ENCODE measurements at regions not wholly inside any gene's neighbourhood (a gene's known extent, or its start where the extent isn't known, plus 50 kb on each side); places are given as distances from the start of the nearest gene placed in this dataset.
"Not testable (repeated sequence)": the region's sequence is repeated elsewhere in the genome, so short reads cannot be mapped to it uniquely, and the experiment has no call there.

DNA sequence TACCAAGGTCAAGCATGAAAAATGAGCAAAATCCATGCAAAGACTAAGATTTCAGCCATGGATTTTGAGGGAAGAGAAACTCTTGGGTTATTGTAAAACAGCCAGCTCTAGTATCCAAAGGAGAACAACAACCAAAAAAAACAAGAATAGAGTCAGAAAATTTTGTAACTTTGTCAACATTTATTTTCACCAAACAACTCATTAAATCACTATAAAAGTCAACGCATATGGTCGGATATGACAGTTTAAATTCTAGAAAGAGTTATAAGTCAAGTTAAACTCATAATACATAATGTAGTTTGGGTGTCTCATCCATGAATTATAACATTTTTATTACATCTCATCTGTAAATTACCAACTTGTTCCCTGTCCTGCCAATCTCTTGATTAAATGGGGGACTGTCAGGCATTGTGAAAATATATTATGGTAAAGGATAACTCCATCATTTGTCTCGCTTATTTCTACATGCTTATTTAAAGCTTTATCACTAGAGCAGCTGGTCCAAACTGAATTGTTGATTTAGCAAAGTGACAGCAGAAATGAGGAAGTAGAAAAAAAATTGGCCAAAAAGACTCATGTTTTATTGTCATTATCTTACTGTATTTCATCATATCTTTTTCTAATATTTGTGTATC lies 224.8 kb upstream of the NOCT start:
- DNase-seq, result no peak

DNA sequence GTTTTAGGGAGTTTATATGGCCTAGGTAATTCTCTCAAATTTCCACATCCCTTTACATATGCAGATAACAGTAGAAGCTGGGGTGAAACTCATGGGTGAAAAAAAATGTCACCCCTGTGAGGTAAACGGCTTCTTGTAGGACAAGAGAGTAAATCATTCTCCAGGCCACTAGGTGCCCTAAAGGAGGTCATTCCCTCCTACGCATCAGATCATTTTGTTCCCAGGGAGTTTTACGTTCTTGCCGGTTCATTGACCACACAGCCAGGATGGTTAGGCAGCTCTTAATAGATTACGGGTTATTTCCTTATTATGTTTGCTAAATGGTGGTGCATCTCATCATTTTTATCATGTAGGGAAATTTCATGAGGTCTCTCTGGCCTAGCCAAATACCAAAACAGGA lies 225.8 kb upstream of the NOCT start:
- no peak for DNase-seq

DNA sequence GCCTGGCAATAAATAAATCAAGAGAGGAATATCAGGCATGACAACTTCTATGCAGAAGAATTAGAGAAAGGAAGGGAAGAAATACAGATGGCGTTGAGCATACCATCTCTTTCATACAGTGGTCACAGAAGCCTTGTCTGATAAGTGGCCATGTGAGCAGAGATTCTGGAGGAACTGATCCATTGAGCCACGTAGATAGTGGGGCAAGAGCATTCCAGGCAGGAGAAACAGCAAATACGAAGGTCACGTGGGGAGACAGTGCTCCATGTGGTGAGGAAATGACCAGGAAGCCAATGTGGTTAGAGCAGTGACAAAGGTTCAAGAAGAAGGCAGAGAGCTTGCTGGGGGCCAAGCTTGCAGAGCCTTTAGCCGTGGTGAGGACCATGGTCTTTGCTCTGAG lies 226.7 kb upstream of the NOCT start:
- no peak for DNase-seq

DNA sequence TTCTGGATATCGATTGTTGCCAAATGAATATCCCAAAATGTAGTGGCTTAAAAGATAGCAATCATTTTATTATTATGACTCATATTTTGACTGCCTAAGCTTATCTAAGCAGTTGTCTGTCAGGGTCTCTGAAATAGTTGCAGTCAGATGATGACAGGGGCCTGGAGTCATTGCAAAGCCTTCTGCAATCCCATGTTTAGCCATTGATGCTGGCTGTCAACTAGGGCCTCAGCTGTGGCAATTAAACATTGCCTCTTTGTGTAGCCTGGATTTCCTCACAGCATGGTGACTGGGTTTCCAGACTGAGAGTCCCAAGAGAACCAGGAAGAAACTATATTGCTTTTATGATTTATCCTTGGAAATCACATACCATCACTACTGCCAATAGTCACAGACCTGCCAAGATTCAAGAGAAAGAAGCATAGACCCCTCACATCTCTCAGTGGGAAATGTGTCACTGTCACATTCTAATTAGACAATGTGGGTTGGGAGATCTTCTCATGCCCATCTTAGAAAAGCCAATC lies 227.3 kb upstream of the NOCT start:
- no peak for DNase-seq

DNA sequence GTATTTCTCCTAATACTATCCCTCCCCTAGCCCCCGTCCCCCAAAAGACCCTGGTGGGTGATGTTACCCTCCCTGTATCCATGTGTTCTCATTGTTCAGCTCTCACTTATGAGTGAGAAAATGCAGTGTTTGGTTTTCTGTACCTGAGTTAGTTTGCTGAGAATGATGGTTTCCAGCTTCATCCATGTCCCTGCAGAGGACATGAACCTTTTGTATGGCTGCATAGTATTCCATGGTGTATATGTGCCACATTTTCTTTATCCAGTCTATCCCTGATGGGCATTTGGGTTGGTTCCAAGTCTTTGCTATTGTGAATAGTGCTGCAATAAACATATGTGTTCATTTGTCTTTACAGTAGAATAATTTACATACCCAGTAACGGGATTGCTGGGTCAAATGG lies 235.8 kb upstream of the NOCT start:
- DNase-seq, result not testable (repeated sequence)

DNA sequence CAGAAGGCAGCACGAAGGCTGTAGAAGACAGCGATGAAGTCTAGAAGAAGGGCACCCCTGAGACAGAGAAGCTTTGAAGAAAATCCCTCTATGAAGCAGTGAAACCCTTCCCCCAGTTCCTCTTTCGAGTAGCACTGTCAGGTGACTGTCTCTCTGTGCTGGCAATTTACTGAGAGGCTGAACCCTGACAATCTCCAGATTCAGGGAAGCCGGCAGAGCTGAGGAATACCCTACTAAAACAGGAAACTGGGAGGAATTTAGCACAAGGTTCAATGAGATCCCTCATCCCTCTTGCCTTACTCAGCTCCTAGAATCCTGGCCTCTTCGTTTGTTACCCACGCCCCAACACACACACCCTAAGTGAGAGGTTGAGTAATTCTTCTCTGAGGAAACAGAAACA lies 239.7 kb upstream of the NOCT start:
- no peak for DNase-seq

DNA sequence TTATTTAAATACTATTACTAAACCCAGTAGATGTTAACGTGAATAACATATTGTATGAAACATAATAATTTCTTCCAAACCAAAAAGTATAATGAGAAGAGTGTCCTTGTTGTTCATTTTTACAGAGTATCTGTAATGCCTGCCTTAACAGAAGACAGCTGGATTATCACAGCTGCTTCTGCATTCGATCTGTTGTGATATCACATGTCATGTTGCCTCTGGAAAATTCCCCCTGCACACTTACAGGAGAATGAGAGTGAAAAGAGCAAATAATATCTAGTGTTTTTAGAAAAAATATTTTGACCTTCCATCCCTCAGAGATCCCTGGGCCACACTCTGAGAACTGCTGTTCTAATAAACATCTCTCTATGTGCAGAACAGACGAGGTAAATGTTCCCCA lies 240.1 kb upstream of the NOCT start:
- DNase-seq, result no peak

DNA sequence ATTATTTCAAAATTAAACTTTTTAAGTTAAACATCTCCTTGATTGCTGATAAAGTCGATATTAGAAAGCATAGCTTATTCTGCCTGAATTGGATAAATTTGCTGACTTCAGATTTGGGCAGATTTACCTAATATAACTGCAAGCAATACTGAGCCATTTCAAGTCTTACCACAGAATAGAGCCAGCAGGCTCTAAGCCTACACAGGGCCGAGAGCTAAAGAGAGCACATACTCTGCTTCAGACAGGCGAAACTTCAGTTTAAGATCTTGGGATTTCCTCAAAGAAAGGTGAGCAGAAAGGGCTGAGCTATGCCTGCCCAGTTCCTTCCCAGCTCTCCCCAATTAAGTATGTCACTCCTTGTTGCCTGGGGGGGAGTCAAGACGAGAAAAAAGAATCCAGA lies 240.6 kb upstream of the NOCT start:
- DNase-seq, result no peak

DNA sequence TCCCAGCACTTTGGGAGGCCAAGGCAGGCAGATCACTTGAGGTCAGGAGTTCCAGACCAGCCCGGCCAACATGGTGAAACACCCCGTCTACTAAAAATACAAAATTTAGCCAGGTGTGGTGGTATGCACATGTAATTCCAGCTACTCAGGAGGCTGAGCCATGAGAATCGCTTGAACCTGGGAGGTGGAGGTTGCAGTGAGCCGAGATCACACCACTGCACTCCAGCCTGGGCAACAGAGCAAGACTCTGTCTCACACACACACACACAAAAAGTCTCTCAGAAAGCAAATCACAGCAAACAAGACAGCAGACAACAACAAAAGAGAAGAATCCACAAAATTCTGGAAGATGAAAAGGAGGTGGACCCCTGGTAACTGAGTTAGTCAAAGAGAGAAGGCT lies 241.5 kb upstream of the NOCT start:
- not testable (repeated sequence) for DNase-seq

DNA sequence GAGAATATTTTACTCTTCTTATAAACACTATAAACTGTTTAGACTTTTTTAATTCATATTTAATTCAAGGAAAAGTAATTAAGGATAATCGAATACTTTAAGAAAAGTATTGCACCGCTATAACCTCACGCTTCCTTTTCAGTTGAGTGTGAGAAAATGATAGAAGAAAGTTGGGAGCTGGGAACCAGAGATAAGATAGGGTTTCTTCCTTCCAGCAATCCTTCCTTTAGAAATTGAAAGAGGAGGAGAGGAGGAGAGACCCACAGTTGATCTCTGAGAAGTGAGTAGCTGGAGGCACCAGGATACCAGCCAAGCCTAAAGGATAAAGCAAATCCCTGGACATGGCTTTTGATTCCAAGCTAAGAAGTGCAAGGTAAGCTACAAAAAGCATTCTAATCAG lies 242.3 kb upstream of the NOCT start:
- no peak for DNase-seq

DNA sequence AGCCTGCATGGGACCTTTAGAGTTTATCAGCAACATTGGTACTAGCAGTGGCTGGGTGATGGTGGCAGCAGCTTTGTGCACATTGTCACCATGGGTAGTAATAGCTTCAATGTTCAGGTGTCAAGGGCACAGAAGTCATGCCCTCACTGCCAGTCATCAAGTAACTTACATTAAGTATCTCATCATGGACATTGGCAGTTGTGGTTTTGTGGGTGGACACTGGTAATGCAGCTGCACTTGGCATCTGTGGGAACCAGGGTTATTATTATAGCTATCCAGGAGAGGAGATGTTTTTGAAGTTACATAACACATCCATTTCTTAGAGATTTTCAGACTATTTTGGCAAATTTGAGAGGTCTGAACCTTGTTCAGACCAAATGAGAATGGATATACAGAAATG lies 243.2 kb upstream of the NOCT start:
- DNase-seq, result no peak

DNA sequence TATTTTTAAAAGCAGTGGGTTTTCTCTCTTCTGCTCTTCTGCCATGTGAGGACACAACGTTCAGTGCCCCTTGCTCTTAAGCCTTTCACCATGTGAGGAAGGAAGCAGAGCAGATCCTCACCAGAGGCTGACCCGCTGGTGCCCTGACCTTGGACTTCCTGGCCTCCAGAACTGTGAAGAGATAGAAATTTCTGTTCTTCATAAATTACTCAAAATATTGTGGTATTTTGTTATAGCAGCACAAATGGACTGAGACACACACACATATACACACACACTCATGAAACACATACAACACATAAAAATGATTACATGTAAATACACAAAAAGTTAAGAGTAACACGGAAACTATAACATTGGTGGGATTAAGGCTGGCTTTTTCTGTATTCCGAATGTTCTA lies 244.8 kb upstream of the NOCT start:
- no peak for DNase-seq

DNA sequence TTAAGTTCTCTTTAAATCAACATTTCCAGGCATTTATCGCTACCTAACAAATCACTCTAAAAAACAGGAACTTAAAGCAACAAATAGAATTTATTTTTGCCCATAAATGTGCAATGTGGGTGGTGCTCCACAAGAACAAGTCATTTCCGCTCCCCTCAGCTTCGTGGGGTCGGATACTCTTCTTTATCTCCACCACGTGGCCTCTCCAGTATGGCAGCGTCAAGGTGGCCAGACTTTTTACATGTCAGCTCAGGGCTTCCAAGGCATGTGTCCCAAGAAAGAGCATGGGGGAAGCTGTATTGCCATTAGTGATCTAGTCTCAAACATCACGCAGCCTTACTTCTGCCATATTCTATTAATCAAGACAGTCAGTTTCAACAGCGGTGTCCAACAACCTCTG lies 249.2 kb upstream of the NOCT start:
- DNase-seq, result no peak

DNA sequence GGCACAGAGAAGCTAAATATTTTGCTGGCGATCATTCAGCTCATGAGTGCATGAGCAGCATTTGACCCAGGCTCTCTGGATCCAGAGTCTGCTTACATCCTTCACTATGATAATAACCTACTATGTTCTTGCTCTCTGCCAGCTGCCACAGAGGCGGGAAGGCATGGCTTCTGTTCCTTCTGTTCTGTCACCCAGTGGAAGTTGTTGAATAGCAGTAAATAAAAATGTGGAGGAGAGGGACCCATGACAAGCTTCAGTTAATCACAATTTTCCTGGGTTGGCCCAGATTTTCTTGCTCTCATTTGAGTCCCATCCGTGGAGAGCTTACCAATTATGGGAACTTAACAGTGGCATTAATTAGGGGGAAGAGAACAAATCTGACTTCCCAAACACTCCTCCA lies 250.1 kb upstream of the NOCT start:
- DNase-seq, result no peak

DNA sequence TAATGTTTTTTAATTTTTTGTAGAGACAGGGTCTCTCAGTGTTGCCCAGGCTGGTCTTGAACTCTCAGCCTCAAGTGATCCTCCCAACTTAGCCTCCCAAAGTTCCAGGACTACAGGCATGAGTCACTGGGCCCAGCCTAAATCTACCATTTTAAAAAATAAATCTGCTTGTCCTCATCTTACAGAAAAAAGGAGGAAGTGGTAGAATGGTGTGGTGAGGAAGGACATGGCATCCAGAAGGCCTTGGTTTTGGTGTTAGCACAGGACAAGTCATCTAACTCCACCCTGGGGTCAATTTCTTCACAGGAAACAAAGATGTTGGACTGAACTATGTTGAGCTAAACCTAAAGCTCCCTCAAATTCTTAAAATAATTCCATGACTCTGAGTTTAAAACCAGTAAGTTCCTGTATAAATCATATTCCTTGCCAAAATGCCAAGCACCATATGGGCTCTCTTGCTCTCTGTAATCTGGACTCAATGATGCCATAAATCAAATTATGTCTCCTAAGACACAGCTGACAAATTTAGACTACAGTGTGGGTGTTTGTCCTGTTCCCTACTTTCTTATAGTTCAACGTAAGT lies 253.9 kb upstream of the NOCT start:
- DNase-seq, result no peak

DNA sequence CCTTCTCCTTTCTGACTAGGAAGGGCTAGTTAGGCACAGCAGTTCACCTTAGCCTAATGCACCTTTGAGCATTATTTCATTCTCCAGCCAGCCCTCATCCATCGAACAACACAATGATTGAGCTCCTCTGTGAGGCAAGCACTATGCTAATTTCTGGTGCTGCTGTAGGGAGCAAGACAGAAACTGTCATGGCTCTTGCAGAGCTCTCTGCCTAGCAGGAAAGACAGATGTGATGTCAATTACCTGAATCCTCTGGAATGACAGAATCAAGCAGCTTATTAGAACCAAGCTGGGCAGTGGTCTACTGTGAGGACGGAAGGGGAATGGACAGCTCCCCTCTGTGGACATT lies 256.1 kb upstream of the NOCT start:
- no peak for DNase-seq

DNA sequence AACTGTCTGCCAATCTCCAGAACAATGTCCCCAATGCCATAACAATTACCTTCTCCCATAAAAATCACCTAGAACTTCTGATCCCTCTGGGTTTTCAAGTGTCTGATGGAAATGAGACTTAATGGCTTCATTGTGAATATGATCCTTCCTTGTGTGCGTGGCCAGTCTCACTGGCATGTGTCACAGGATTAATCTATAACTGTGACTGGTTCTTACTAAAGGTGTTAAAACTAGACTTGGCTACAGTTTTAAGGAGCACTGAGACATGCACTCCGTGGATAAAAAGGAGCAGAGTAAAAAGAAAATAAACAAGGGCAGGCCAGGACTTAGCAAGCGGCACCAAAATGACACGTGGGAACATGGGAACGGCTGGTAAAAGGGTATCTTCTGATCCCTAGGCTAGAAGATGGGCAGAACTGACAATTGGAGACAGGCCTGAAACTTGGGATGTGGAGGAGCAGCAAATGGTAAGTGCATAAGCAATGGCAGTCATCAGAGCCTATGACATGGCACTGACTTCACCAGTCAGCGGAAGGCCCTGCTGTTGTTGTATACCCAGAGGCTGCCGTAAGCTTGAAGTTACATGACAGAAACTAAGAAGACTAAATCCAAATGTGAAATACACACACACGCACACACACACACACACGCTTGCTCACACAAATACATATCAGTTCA lies 256.6 kb upstream of the NOCT start:
- no peak for DNase-seq

DNA sequence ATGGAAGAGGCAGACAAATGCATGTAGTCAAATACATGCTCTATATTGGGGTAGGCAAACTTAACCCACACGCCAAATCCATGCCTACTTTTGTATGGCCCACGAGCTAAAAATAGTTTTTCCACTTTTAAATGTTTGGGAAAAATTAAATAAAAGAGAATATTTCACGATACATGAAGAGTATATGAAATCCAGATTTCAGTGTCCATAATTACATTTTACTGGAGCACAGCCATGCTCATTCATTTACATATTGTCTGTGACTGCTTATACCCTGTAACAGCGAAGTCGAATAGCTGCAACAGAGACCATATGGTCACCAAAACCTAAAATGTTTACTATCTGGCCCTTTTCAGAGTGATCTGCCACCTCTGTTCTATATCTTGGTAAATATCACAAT lies 257.4 kb upstream of the NOCT start:
- DNase-seq, result no peak

DNA sequence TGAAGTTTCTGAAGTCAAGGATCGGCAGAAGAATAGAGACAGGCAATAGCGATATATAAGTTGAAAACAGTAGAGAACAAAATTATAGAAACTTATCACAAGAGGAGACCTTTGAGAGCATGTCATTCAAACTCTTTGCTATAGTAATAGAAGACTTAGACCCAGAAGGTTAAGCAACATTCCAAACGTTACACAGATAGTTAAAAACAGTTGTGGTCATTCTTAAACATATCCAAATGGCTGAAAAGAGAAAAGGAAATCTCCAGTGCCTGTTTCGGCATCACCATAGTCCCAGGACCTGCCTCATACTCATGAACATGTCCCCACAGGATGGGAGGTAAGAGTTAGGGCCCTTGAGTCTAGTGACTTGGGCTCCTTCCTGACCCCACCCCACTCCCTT lies 258.1 kb upstream of the NOCT start:
- no peak for DNase-seq

DNA sequence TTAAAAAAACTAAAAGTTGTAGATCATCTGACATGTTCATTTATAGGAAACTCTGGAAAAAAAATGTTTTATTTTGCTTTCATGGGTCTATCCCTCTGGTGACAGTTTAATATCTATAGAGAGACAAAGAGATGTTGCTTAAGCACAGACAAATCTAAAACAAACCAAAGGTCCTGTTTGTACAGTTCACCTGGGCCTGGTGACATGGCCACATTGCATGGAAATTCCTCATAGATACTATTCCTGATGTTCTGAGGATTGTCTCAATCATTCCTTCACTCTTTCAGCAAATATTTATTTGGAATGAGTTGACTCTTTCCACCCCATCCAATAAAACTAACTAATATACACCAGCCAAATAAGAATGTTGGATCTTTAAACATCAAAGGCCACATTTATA lies 259.1 kb upstream of the NOCT start:
- no peak for DNase-seq

DNA sequence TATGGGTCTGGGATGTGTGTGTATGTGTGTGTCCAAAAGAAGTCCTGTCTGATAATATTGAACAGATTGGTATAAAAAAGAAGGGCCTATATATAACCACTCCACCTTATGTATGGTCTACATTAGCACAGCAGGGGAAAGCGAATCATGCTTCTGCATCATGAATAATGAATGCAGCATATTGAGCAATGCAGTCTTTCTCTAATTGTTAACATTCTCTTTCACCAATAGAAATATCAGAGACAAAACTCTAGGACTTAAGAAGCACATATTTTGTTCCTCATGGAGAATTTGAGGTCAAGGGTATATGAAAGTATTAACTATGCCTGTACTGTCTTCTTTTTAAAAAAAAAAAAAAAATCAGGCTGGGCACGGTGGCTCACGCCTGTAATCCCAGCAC lies 264.3 kb upstream of the NOCT start:
- DNase-seq, result no peak

DNA sequence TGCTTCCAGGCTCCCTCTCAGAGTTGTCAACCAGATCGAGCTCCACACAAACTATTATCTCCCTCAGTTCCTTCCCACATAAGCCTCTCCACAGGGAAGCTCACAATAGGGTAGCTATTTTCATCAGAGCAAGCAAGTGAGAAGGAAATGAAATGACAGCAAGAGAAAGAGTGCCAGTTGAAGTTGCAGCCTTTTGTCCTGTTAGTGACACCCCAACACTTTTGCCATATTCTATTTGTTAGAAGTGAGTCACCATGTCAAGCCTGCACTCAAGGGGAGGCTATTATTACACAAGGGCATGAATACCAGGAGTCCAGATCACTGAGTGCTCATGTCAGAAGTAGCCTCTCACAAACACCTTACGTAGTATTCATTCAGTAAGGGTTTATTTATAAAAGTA lies 266.3 kb upstream of the NOCT start:
- no peak for DNase-seq

DNA sequence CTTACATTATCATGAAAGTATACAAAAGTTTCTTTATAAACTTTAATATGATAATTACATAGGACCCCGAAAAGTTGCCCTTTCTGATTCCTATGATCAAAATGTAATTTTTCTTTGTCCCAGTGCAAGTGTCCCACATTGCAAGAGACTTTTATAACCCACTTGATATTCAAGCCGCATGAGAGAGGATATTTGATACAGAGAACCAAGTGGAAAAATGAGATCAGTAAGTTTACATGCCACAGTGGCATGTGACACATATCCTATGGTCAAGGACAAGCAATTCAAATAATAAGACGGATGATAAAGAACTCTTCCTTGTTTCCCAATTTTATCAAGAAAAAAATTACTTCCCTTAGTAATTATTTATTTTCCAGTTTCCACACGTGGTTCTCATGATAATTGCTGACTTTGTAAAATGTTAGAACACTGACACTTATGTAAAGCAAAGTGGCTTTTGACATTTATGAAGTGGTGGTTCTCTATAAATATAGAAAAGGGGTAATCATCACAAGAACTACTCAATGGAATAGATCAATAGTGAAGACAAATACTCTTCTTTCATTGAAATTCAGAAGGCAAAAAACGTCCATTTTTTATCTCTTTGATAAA lies 273.7 kb upstream of the NOCT start:
- DNase-seq, result no peak
